GM10266 (cell line): ENCODE measurements at regions not wholly inside any gene's neighbourhood (a gene's known extent, or its start where the extent isn't known, plus 50 kb on each side); places are given as distances from the start of the nearest gene placed in this dataset.

ENCODE experiments used
- DNase-seq: peaks from one replicate; pipeline ENCODE4 v3.0.0; 2012; ENCODE audit errors: extremely low spot score
- TF ChIP-seq, protein P1 (sequence below): IDR thresholded peaks from 2 replicates; pipeline ENCODE4 v1.5.1; 2012; ENCODE audit warnings: mild to moderate bottlenecking, low read depth; ENCODE audit not compliant: control insufficient read depth, insufficient read depth; ENCODE audit errors: missing control alignments

DNA sequence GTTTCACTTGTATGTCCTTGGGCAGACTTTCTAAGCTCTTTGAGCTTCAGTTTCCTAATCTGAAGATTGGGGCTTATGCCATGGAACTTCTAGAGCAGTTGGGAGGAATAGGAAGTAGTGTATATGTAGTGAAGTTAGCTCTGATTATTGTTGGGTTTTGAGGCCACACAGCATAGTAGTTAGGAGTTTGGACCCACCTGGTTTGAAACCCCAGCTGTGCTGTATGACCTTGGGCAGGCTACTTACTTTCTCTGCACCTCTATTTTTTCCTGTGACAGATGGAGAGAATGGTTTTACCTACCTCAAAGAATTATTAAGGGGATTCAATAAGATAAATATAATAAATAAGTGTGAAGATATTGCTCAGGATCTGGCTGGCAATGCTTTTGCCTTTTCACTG is 61.4 kb upstream of the ADRB1 start:
- TF ChIP-seq, protein P1, sequence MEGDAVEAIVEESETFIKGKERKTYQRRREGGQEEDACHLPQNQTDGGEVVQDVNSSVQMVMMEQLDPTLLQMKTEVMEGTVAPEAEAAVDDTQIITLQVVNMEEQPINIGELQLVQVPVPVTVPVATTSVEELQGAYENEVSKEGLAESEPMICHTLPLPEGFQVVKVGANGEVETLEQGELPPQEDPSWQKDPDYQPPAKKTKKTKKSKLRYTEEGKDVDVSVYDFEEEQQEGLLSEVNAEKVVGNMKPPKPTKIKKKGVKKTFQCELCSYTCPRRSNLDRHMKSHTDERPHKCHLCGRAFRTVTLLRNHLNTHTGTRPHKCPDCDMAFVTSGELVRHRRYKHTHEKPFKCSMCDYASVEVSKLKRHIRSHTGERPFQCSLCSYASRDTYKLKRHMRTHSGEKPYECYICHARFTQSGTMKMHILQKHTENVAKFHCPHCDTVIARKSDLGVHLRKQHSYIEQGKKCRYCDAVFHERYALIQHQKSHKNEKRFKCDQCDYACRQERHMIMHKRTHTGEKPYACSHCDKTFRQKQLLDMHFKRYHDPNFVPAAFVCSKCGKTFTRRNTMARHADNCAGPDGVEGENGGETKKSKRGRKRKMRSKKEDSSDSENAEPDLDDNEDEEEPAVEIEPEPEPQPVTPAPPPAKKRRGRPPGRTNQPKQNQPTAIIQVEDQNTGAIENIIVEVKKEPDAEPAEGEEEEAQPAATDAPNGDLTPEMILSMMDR: no peak
- DNase-seq: no peak

GRCh38 chr10:113982769-113983168 is 60.9 kb upstream of the ADRB1 start:
- no peak for DNase-seq
- TF ChIP-seq, protein P1: no peak

GRCh38 chr10:113983552-113983951 is 60.1 kb upstream of the ADRB1 start:
- no peak for DNase-seq
- TF ChIP-seq, protein P1: no peak

GRCh38 chr10:113985297-113985844 is 58.3 kb upstream of the ADRB1 start:
- TF ChIP-seq, protein P1: no peak
- DNase-seq: no peak

GRCh38 chr10:113986316-113986715 is 57.4 kb upstream of the ADRB1 start:
- no peak for DNase-seq

GRCh38 chr10:113987156-113987555 is 56.5 kb upstream of the ADRB1 start:
- TF ChIP-seq, protein P1: no peak
- no peak for DNase-seq

More at GRCh38 chr10:113986316-113986715, 57.4 kb upstream of the ADRB1 start:
- TF ChIP-seq, protein P1: no peak

DNA sequence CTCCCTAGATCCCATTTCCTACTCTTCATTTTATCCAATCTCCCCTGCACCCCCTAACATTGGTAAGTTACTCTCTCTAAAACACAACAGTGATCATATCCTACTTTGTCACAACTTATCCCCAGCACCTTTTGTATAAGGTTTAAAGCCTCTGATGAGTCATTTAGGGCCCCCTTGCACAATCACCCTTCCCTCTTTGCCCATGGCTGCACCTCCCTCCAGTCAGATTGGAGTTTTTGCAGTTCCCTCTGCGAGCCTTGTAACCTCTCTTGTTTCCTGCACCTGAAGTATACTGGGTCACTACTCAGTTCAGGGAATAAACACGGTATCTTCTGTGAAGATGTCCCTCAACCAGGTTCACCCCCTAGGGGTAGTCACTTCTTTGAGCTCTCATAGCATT is 55.9 kb upstream of the ADRB1 start:
- no peak for DNase-seq
- TF ChIP-seq, protein P1: no peak
